Right atrium auricular region (tissue), 2 donors: ENCODE measurements at regions not wholly inside any gene's neighbourhood (a gene's known extent, or its start where the extent isn't known, plus 50 kb on each side); places are given as distances from the start of the nearest gene placed in this dataset.
"Not testable (repeated sequence)": the region's sequence is repeated elsewhere in the genome, so short reads cannot be mapped to it uniquely, and the experiment has no call there.

Experiments used
- DNase-seq: peaks from one replicate; pipeline ENCODE4 v3.0.0-alpha.2; 2019; ENCODE audit warnings: low spot score
- H3K27ac ChIP-seq, 2 donors: fragments of 200-600 bp; sonication (generic); 1 replicate in 1 of 2; 2 replicates in 1 of 2; pipeline ENCODE4 v1.5.1; 2016 to 2019
- H3K27me3 ChIP-seq, 2 donors: fragments of 200-600 bp; sonication (generic); one replicate each; pipeline versions ENCODE4 v1.5.1 to v1.6.0; 2017 to 2019
- H3K36me3 ChIP-seq: fragments of 200-600 bp; sonication (generic); one replicate; pipeline ENCODE4 v1.5.1; 2016
- H3K4me1 ChIP-seq, 2 donors: fragments of 200-600 bp; sonication (generic); one replicate each; pipeline versions ENCODE4 v1.5.1 to v1.6.0; 2017 to 2019
- H3K4me3 ChIP-seq, 2 donors: fragments of 200-600 bp; sonication (generic); 1 replicate in 1 of 2; 2 replicates in 1 of 2; pipeline ENCODE4 v1.5.1; 2017 to 2019; ENCODE audit warnings: mild to moderate bottlenecking in 1 of 2, moderate library complexity in 1 of 2
- H3K9me3 ChIP-seq, 2 donors: fragments of 200-600 bp; sonication (generic); one replicate each; pipeline ENCODE4 v1.5.1; 2019

DNA sequence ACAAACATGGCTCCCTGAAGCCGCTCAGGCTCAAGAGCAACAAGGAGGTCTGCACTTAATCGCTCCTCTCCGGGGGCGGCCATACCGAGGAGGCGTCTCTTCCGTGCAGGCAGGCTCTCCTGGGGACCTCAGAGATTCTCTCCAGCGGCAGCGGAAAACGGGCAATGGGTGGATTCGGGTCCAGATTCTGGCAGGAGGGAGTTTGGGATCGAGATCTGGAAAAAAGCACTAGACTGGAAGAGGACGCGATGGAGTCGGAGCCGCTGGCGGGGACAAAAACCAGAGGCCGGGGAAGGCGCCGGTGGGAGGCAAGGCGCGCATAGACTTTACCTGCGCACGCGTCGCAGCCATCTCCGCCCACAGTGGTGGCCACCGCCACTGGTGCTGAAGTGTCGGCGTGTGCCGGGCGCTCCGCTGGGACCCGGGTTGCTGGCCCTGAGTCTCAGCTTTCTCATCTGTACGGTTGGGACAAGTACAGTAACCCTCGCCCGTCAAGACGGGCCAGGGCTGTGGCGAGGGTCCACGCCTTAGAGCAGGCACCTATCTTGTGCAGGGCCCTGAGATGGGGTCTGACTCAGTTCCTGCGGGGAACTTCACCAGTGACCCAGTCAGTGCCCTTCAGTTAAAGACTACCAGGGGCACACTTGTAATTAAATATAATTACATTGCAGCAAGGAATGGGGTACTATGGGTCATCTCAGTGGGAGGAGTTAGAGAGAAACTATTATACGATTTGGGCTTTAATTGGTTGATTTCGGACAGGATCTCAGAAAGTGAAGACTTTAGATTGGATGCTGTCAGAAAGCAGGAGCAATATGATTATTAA, 454.1 kb downstream of the SPATA31A1 start:
- DNase-seq, result peak; percentile 84
- peak overlapping the region; percentile 76 to 89 for H3K27ac ChIP-seq
- not testable (repeated sequence) for H3K4me1 ChIP-seq

DNA sequence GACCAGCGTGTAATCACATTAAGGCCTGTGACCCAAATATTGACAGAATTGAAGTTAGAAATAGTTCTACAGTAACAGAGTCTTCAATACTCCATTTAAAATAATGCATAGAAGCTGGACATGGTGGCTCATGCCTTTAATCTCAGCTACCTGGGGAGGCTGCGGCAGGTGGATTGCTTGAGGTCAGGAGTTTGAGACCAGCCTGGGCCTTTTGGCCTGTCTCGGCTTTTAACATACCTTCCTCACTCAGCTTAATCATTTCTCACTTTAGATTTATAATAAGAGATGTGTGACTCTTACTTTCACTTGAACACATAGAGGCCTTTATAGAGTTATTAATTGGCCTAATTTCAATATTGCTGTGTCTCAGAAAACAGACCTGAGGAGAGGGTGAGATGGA, 454.9 kb downstream of the SPATA31A1 start:
- not testable (repeated sequence) for H3K4me1 ChIP-seq, H3K27ac ChIP-seq, H3K9me3 ChIP-seq, H3K4me3 ChIP-seq, H3K27me3 ChIP-seq, DNase-seq, H3K36me3 ChIP-seq

More for the DNA sequence above, 454.1 kb downstream of the SPATA31A1 start:
- not testable (repeated sequence) for H3K36me3 ChIP-seq, H3K9me3 ChIP-seq, H3K27me3 ChIP-seq
- peak overlapping the region; percentile 57 to 71 for H3K4me3 ChIP-seq

DNA sequence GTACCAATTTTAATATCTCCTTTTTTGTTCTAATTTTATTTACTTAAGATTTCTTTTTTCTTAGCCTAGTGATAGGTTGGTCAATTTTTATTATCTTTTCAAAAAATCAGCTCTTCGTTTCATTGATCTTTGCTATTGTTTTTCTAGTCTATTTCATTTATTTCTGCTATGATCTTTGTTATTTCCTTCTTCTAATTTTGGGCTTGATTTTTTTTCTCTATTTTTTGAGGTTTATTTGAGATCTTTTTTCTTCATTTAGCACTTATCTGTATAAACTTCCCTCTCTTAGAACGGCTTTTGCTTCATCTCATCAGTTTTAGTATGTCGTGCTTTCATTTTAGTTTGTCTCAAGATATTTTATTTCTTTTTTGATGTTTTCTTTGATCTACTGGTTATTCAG, 456.1 kb downstream of the SPATA31A1 start:
- not testable (repeated sequence) for H3K4me3 ChIP-seq, H3K9me3 ChIP-seq, H3K36me3 ChIP-seq, H3K27ac ChIP-seq, H3K27me3 ChIP-seq, H3K4me1 ChIP-seq, DNase-seq

DNA sequence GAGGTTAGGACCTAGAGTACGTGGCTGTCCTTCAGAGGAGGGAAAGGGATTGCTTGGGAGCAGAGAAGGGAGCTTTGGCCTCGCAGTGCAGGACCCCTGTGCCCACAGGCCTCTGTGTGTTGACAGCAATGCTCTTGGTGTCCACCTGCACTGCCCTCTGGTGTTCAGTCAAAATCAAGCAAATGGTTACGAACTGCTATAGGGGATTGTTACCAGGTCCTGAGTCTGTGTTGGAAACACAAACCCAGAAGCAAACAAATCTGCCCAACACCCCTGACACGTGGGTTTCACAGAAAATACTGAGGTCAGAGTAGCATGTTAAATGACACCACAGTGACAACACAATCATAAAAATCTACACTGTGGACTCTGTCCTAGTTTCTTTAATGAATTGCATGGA, 473.0 kb downstream of the SPATA31A1 start:
- not testable (repeated sequence) for H3K4me3 ChIP-seq, H3K27me3 ChIP-seq, H3K4me1 ChIP-seq, H3K27ac ChIP-seq, H3K36me3 ChIP-seq, H3K9me3 ChIP-seq, DNase-seq
